ENCODE measurements at regions not wholly inside any gene's neighbourhood (a gene's known extent, or its start where the extent isn't known, plus 50 kb on each side); places are given as distances from the start of the nearest gene placed in this dataset.

- no peak for TF ChIP-seq ZNF18 (CRISPR knock-in tag; IDR thresholded peaks at IDR 0.05; ENCODE audit: insufficient replicate concordance)
These were observed 126.0 kb downstream of the SYF2 start (continued) for GRCh38 chr1:25106352-25106751.

- peaks cover 0 to 19% of the 10 kb centered on the region in 2 experiments; a peak in 3 of 5 replicates for H3K27me3 ChIP-seq (ENCODE audit: control insufficient read depth in 1 of 2, insufficient read depth in 2 of 2, low read length in 2 of 2)
- H2AFZ ChIP-seq (ENCODE audit: low read length) = no peak overlapping the region
- ChIA-PET CTCF (ENCODE audit: low intra/inter-chr PET ratio, low total read pairs) (no interaction called here), POLR2A (no interaction called here)
- H3K4me1 ChIP-seq (ENCODE audit: insufficient read depth, low read length) = peaks cover 15% of the 10 kb centered on the region; the same call in 1 of the 2 replicates
- H3K9me3 ChIP-seq (ENCODE audit: low read length) = peaks cover 5% of the 10 kb centered on the region; the same call in 1 of the 2 replicates
- in situ Hi-C loops (cut with HindIII; ENCODE audit: extremely low pct_ligation_motif_present, low pct_unique_long_range_greater_than_20kb) = no loop called here
- no peak for DNase-seq (ENCODE audit: low spot score)
- BruUV-seq (replicated peaks) = no TSS peak
- no peak for ATAC-seq
- no peaks in the 10 kb centered on the region for H3K36me3 ChIP-seq (replicated peaks in 1 of 2; ENCODE audit: control insufficient read depth in 1 of 2, insufficient read depth in 2 of 2, low read length in 2 of 2)
- no peak overlapping the region for H3K27ac ChIP-seq (ENCODE audit: extremely low read length, insufficient read depth, low read length)
- 5% methylated on average over 4 of the region's 4 CpGs for WGBS (ENCODE audit: low lambda C conversion rate)
- H3K9ac ChIP-seq (ENCODE audit: insufficient read depth, low read depth, low read length) = no peak overlapping the region
- H3K4me2 ChIP-seq (ENCODE audit: low read depth, low read length) = no peak overlapping the region
- intact Hi-C loops (cut with micrococcal nuclease; ENCODE audit: unreplicated experiment) = no loop called here
- H3K79me2 ChIP-seq (ENCODE audit: insufficient read depth, low read length) = no peaks in the 10 kb centered on the region
- no peak overlapping the region for H3K4me3 ChIP-seq (replicated peaks in 1 of 3; ENCODE audit: insufficient read depth in 1 of 3, low read depth in 2 of 3, low read length in 3 of 3)
- no peak for TF ChIP-seq NCOA5 (CRISPR knock-in tag; IDR thresholded peaks at IDR 0.05)
- no peak for TF ChIP-seq ZNF335 (CRISPR knock-in tag; IDR thresholded peaks at IDR 0.05)
- TF ChIP-seq ZNF816 (CRISPR knock-in tag; IDR thresholded peaks at IDR 0.05; ENCODE audit: borderline replicate concordance) = no peak
- TF ChIP-seq ZFYVE20 (CRISPR knock-in tag; IDR thresholded peaks at IDR 0.05; ENCODE audit: borderline replicate concordance, low read depth) = no peak
- TF ChIP-seq ZFP90 (CRISPR knock-in tag; IDR thresholded peaks at IDR 0.05; ENCODE audit: borderline replicate concordance) = no peak
- no peak for TF ChIP-seq SIN3A (IDR thresholded peaks at IDR 0.05; ENCODE audit: borderline replicate concordance, low read depth, low read length)
- no peak for TF ChIP-seq ZBTB2 (CRISPR knock-in tag; IDR thresholded peaks at IDR 0.05; ENCODE audit: low read depth)
- TF ChIP-seq SIN3B (IDR thresholded peaks at IDR 0.05; ENCODE audit: low read length) = no peak
- TF ChIP-seq HNRNPK (IDR thresholded peaks at IDR 0.05; ENCODE audit: low read depth, low read length, poor library complexity, severe bottlenecking) = no peak
- no peak for TF ChIP-seq ZNF333 (CRISPR knock-in tag; IDR thresholded peaks at IDR 0.05; ENCODE audit: borderline replicate concordance)
- no peak for TF ChIP-seq TFDP2 (CRISPR knock-in tag; IDR thresholded peaks at IDR 0.05)
- no peak for TF ChIP-seq ZNF672 (CRISPR knock-in tag; IDR thresholded peaks at IDR 0.05)
- TF ChIP-seq ARNT (IDR thresholded peaks at IDR 0.05) = no peak
- TF ChIP-seq NPAS2 (CRISPR knock-in tag; IDR thresholded peaks at IDR 0.05; ENCODE audit: borderline replicate concordance) = no peak
- no peak for TF ChIP-seq ZFX (CRISPR knock-in tag; IDR thresholded peaks at IDR 0.05; ENCODE audit: low read depth)
- no peaks in the 10 kb centered on the region for H4K20me1 ChIP-seq (ENCODE audit: insufficient read depth, low read length)
- no peak for FAIRE-seq
These were observed 126.5 kb downstream of the SYF2 start for GRCh38 chr1:25105836-25106235.

Measured in HepG2 (cell line).